Stimulated activated naive CD4-positive, alpha-beta T cell treated with Interleukin-2 at 50 U/mL for 16 hours (primary cell): ENCODE measurements at regions not wholly inside any gene's neighbourhood (a gene's known extent, or its start where the extent isn't known, plus 50 kb on each side); places are given as distances from the start of the nearest gene placed in this dataset.
"Not testable (repeated sequence)": the region's sequence is repeated elsewhere in the genome, so short reads cannot be mapped to it uniquely, and the experiment has no call there.

Experiments
- DNase-seq: peaks from one replicate; lab custom pipeline; 2025; lab: John Stamatoyannopoulos, UW

DNA sequence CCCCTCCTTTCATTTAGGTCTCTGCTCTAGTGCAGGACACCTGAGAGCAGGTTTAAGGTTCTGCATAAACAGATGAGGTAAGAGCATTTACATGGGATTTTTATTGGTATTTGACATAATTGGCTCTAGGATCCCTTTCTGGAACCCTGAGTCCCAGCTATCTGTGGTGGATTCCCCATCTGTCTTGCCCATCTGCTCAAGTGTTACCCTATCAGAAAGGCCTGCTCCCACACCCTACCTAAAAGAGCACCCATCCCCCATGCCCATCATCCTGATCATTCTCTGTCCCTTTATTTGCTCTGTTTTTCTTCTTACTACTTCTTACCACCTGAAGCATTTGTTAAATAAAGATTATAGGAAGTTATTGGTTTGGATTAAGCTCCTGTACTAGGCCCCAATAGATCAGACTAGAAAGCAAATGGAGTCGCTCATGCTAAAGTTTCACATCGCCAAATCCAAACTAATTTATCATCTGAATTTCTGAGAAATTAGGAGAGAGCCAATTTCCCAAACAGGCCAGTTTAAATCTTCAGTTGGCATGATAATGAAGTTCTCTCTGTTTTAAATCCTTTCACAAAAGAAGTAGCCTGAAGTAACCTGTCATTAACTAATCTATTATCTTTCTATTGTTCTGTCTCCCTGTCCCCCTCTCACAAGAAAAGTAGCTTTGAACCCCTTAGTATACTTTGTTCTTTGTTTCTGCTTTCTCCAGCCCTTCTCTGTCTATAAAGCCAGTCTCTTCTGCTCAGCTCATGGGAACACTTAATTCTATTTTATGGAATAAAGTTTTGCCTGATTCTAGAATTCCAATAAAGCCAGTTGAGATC, 178.6 kb downstream of the ZNF674 start:
- no peak for DNase-seq

DNA sequence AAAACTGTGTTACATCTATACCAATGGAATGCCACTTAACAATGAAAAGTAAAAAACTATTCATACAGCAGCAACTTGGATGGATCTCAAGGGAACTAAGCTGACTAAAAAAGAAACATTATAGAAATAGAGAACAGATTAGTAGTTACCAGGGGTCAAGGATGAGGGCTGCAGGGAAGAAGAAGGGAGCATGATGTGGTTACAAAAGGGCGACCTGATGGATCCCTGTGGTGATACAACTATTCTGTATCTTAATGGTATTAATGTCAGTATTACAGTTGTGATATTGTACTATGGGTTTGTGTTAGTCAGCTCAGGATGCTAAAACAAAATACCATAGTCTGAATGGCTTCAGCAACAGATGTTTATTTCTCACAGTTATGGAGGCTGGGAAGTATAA, 190.7 kb downstream of the ZNF674 start:
- DNase-seq = no peak

DNA sequence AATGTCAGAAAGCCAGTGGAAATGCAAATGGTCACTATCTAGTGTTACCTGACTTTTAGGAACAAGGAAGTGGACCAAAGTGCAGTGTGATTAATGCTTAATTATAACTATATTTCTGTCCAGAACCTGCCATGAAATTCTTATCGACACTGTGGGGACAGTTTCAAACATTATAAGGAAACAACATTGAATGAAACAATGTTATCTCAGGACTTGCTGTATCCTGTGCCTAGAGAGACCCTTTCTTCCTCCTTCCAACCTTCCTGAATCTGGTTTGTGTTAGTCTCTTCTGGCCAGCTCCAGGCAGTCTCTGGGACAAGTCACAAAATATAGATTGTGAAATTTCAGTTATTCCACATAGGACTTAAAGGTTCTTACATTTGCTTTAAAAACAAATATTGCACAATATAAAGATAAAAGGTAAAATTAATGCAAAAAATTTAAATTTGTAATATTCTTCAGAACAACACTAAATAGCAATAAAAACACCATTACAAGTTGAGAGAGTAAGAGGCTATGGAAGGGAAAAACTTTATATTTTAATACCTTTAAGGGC, 203.4 kb downstream of the ZNF674 start:
- no peak for DNase-seq

DNA sequence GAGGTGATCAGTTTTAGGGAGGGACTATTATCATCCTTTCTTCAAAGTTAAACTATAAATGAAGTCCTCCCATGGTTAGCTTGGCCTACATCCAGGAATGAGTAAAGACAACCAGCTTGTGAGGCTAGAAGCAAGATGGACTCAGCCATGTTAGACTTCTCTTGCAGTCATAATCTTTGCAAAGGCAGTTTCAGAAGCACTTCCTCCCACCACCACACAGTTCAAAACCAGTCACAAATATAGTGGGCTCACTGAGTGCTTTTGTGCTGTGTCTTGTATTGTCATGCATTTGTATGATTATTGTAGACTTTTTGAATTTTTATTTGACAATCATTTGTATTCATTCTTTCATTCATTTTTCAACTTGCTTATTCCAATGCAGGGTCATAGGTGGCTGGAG, 204.5 kb downstream of the ZNF674 start:
- no peak for DNase-seq

DNA sequence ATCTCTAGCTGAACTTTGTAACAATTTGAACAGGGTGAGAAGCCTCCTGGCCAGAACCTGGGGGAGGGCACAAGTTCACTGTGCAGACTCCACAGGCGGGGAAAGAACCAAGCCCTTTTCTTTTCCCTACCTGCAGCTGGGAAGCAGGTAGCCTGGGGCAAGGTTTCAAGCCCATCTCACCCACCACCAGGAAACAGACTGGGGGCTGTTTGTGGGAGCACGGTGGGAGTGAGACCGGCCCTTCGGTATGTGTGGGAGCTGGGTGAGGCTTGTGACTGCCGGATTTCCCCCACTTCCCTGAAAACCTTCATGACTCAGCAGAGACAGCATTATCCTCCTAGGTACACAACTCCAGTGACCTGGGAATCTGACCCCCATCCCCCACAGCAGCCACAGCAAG, 211.7 kb downstream of the ZNF674 start:
- DNase-seq = no peak

DNA sequence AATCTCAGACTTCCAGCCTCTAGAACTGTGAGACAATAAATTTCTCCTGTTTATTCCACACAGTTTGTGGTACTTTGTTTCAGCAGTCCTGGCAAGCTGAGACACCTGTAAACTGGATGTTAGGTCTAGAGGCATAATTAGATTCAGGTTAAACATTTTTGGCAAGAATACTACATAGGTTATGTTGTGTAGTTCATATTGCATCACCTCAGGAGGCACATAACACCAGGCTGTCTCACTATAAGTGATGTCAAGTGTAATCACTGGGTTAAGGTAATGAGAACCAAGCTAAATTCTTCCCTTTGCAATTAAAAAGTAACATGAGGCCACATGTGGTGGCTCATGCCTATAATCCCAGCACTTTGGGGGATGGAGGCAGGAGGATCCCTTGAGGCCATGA, 214.2 kb downstream of the ZNF674 start:
- DNase-seq = no peak

DNA sequence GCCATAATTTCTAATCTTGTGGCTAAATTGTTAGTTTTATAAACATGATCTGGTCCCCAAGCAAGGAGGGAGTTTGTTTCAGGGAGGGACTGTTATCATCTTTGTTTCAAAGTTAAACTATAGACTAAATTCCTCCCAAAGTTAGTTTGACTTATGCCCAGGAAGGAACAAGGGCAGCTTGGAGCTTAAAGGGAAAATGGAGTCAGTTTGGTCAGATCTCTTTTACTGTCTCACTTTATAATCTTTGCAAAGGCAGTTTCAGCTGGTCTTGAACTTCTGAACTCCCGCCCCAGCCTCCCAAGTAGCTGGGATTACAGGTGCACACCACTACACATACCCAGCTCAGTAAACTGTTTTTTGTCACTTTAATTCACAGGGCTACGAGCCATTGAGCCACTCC, 214.7 kb downstream of the ZNF674 start:
- no peak for DNase-seq

DNA sequence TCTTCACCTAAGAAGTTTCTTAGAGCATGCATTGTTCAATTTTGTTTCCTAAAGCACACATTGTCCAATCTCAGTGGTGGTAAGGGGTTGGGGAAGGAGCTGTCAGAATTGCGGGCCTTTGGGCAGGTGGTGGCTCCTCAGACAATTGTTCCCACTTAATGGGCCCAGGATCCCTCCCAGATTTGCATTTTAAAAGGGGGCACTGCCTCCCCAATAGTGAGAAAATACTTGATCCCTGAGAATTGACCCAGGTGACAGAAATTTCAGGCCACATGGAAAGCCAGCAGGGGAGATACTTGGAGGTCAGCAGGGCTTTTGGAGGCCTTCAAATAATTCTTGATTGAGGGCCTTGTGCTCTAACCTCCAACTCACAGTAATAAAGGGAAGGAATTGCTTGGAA, 217.1 kb downstream of the ZNF674 start:
- no peak for DNase-seq

DNA sequence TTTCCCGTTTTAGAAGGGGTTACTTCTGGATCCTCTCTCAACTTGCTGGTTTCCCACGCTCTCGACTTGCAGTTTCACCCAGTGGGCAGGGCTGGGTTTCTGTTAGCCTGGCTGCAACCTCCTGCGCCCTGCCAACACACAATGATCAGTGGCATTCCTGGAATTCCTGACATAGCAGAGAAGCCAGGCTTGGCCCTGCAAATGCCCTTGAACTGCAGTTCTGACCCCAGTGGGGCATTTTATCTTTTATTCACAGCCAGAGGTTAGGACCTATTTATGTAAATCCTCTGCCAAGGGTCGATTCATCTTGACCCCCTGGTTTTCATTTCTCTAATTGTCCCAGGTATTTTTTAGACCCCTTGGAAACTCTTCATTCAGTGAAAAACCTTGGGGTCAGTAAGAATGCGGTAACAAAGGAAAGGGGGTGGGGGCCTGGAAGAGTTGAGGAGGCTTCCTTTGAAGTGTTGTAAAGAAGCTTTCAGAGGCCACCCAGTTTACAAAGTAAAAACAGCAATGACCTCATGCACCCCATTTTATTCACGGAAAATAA, 217.6 kb downstream of the ZNF674 start:
- DNase-seq = no peak

DNA sequence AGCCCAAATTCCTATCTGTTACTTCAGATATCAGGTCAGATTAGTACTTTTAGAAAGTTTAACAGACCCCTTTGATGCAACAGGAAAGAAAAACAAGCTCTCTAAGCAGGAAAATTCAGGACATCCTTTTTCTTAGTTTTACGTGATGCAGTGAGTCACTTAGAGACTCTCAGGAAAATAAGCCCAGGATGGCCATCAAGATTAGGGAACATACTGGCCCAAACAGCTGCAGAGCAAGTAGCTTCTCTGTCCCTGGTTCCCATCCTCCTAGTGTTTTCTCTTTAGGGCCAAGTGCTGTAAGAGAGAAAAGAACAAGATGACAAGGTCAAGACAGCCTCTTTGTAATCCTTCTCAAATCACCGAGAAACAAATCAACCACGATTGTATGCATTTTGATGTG, 219.1 kb downstream of the ZNF674 start:
- DNase-seq = no peak

DNA sequence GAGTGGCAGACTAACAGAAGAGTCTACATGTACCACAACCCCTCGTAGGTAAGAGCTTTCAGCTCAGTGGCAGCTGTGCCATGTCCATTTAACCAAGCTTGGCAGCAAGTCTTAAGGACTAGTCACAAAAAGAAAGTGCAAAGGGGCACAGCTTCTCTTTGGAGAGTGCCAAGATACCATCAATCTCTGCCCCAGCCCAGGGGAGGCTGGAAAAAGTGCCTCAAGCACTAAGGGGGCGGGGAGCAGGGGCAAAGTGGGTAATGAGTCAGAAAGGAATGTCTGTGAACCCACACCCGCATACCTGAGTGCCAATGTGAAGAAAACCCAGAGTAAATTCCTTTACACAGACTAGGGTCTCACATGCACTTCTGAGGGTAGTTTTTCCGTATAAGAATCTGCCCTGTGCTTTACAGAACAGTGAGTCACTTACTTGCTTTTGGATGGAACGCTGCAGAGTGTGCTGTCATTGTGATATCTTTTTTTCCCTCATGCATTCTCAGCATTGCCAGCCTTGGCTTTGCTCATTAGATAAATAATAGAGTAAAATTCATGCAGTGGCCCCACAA, 219.8 kb downstream of the ZNF674 start:
- peak; percentile 44 for DNase-seq

DNA sequence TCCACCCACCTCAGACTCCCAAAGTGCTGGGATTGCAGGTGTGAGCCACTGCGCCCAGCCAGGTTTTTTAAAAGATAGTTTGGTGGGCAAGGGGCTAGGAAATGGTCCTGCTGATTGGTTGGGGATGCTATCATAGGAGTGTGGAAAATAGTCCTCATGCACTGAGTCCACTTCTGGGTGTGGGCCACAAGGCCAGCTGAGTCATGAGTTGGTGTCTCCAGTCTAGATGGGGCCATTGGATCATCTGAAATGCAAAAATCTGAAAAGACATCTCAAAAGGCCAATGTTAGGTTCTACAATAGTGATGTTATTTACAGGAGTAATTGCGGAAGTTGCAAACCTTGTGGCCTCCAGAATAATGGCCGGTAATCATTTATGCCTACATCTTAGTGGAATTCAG, 221.1 kb downstream of the ZNF674 start:
- DNase-seq = no peak

DNA sequence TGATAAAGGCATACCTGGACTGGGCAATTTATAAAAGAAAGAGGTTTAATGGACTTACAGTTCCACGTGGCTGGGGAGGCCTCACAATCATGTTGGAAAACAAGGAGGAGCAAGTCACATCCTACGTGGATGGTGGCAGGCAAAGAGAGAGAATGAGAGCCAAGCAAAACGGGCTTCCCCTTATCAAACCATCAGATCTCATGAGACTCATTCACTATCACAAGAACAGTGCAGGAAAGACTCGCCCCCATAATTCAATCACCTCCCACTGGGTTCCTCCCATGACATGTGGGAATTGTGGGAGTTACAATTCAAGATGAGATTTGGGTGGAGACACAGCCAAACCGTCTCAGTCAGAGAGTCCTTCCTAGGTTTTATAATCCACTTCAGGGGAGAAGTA, 222.3 kb downstream of the ZNF674 start:
- DNase-seq = not testable (repeated sequence)

DNA sequence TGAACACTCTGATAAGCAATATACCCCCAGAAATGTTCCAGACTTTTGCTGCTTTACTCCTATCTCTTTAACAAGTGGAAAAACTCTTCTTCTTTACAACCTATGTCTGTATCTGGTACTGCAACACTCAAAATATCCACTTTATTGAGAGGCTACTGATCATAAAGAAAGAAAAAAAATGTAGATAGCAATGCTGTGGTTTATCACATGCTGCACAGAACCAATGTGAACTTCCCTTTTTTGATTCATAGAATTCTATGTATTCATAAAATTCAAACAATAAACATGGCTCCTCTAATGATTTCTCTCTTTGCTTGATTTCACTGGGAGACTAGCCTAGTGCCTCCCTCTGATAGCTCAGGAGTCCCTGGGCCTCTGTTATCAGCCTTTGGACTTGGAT, 223.5 kb downstream of the ZNF674 start:
- no peak for DNase-seq

DNA sequence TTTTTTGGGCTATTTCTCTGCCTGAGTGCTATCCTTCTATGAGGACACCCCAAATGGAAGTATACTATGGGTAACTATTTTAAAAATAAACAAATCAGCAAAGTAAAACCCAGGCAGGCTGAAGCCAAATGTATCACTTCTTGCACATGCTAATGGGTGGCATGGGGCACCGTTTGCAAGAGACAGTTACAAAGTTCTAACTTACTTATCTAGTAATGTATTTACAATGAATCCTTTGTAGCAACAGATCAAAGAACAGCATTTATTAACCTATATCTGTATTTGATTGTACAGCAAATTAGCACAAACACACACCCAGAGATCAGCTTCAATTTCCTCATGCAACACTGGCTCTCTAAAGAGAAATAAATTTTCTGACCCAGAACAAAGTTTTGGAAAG, 225.5 kb downstream of the ZNF674 start:
- no peak for DNase-seq

DNA sequence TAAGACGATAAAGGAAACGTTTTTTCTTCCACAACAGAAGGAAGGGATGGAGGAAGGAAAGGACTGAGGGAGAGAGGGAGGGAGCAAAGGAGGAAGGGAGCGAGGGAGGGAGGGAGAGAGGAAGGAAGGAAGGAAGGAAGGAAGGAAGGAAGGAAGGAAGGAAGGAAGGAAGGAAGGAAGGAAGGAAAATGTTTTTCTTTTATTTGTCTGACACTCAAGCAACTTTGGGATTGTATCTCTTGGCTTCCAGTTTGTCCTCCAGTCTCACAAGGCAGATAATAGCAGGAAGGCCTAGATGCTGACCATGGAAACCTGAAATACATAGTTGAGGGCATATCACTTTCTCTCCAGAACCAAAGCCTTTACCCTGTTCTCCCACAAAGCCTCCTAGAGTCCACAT, 226.7 kb downstream of the ZNF674 start:
- no peak for DNase-seq

DNA sequence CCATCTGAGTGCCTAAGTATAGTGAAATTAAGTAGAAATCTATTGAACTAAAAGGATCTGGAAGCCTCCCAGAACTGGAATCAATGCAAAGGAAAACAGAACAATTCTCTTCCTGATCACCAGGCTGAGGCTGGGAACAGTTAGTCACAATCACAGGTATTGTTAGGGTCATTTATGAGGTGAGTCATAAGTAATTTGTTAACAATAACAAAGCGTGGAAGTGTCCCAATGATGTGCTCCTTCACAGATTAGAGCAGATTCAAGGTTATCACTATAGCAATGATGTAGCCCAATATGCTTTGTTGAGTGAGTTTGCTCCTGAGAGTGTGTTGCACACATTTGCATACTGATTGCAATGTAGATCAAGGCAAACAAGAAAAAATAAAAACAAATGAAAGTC, 228.1 kb downstream of the ZNF674 start:
- no peak for DNase-seq

DNA sequence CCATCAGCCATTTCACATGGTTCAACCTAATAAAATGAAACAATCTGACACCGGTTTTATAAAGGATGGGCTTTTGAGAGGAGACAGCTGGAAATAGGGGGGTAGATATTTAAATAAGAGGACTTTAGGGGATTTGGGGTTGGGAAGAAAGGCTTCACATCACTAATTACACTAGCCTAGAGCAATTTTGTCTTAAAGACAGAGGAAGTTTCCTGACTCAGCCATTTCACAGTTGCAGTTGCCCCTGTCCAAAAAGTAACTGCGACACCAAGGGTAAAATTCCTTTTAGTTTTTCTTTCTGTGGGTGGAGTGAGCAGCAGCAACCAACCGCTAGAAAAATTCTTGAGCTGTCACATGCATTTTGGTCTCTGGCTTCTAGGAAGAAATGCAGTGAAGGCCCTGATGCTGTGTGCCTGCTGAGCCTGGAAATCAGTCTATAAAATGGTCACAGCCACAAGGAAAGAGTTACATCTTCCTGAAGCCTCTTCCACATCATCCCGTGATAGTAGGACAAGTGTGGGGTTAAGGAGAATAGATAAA, 233.6 kb downstream of the ZNF674 start:
- no peak for DNase-seq

DNA sequence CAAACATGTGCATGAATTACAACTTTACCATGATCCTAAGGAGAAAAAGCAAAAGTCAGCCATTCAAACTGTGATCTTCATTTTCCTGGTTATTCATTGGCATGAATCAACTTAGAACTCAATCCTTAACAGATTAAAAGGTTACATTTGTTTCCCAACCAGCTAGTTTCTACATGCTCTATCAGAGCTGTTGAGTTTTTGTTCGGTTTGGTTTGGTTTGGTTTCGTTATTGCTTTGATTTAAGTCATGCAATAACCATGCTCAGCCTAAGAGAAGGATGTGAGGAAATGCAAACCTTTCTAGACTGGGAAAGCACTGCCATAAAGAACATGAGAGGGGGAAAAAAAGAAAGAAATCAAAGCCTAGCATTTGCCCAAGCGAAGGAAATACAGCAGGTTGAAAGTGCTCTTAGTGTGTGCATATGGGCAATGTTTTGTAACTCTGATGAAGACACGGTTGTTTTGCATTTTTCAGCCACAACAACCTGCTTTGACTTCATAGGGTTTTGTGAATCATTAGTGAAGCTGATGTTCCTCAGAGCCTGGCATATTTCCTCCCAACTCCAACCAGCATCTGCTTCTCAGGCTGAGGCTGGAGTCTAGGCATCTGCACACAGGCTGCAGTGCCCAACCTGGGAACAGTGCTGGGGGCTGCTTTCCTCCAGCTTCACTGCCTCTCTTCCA, 234.3 kb downstream of the ZNF674 start:
- DNase-seq = no peak

DNA sequence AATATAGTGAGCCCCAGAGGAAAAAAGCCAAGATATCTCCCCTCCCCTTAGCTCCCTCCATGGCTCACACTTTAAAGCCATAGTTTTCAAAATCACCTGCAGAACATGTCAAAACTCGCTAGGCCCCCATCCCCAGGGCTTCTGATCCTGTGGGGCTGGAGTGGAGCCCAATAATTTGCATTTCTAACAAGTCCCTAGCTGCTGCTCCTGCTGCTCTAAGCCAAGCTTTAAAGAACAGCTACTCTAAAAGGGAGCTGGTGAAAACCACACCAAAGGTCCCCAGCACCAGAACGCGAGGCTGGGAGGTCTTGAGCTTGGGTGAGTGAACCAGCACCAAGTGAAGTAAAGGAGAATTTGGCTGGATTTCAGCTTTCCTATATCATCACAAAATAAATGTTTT, 237.1 kb downstream of the ZNF674 start:
- no peak for DNase-seq

DNA sequence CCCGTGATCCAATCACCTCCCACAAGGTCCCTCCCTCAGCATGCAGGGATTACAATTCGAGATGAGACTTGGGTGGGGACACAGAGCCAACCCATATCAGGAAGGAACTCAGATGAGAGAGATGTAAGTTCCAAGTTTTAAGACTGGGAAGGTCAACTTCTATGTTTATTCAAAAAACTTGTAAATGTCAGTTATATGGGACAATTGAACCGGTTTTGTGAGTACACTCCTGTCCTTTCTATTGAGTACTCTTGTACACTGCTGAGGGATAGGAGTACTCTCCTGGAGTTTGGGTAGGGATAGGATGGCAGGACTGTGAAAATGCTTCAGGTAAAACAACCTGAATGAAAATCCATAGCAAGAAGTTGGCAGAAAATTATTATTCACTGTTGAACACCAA, 239.1 kb downstream of the ZNF674 start:
- no peak for DNase-seq

DNA sequence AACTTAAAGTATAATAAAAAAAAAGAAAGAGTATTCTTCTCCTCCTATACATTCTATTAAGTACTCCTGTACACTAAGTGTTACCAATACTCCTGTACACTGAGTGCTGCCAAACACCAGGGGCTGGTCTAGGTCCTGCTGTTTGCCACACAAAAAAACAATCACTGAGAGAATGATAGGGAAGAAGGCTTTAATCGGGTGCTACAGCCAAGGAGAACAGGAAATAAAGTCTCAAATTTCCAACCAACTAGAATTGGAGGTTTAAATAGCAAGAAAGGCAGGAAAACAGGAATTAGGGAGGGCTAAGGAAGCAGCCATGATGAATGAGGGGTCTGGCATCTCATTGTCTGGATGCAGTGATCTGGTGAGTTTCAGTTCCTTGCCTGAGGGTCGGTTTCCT, 239.8 kb downstream of the ZNF674 start:
- no peak for DNase-seq

DNA sequence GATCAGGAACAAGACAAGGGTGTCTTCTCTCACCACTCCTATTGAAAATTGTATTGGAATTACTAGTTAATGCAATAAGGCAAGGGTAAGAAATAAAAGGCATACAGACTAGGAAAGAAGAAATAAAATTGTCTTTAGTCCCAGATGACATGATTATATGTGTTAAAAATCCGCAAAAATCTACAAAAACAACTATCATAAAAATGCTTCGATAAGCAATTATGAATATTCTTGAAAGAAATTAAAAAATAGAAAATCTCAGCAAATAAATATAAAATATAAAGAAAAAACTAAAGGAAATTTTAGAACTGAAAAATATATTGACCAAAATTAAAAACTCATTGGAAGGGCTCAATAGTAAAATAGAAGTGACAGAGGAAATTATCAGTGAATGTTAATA, 243.3 kb downstream of the ZNF674 start:
- DNase-seq = no peak
